Upper lobe of right lung (tissue), 1 donor: ENCODE measurements at regions not wholly inside any gene's neighbourhood (a gene's known extent, or its start where the extent isn't known, plus 50 kb on each side); places are given as distances from the start of the nearest gene placed in this dataset.

ENCODE experiments used
- ATAC-seq: fragments of 200-7000 bp; cut with Tn5 transposase; one replicate; pipeline ENCODE4 v1.9.1; 2020; ENCODE audit warnings: mild to moderate bottlenecking, moderate library complexity
- DNase-seq: peaks from one replicate; pipeline ENCODE4 v3.0.0-alpha.2; 2020
- H3K27ac ChIP-seq: fragments of 200-600 bp; one replicate; pipeline ENCODE4 v1.8.0; 2022
- H3K27me3 ChIP-seq: fragments of 200-600 bp; one replicate; pipeline ENCODE4 v1.8.0; 2022; ENCODE audit warnings: mild to moderate bottlenecking
- H3K36me3 ChIP-seq: fragments of 200-600 bp; one replicate; pipeline ENCODE4 v1.8.0; 2022
- H3K4me1 ChIP-seq: fragments of 200-600 bp; one replicate; pipeline ENCODE4 v1.8.0; 2022
- H3K4me3 ChIP-seq: fragments of 200-600 bp; one replicate; pipeline ENCODE4 v1.8.0; 2022; ENCODE audit warnings: mild to moderate bottlenecking
- H3K9me3 ChIP-seq: fragments of 200-600 bp; one replicate; pipeline ENCODE4 v1.8.0; 2022
- CTCF ChIP-seq: fragments of 200-600 bp; IDR thresholded peaks from one replicate; pipeline ENCODE4 v1.8.0; 2022; ENCODE audit warnings: antibody characterized with exemption
- intact Hi-C: fragments of 100-400 bp; cut with DNase I; formaldehyde crosslinking; loops from one replicate; pipeline ENCODE4 v1.11.0; 2022
- donor health status: DM: no; HTN: yes; CAD: no; lungs with severe emphysema.

DNA sequence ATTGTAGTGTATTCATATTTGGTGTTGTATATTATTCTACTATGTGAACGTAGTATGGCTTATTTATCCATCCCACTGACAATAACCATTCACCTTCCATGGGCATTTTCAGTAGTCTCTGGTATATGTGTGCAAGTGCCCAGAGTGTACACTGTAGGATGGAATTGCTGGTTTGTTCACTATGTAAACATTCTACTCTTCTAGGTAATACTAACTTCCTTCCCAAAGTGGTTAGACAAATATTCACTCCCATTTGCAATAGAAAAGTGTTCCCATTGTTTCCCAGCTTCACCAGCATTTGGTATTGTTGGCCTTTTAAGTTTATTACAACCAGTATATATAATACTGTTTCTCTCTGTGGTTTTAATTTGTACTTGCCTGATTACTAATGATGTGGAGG is 153.7 kb downstream of the C7orf25 start:
- intact Hi-C loops = no loop called here
- ATAC-seq (no peak), DNase-seq (no peak)
- Histone ChIP-seq H3K27me3 (no peaks in the 10 kb centered on the region), H3K4me3 (no peak overlapping the region), H3K9me3 (no peaks in the 10 kb centered on the region), H3K27ac (no peak overlapping the region), H3K4me1 (no peaks in the 10 kb centered on the region), H3K36me3 (no peaks in the 10 kb centered on the region)
- TF ChIP-seq CTCF = no peak

DNA sequence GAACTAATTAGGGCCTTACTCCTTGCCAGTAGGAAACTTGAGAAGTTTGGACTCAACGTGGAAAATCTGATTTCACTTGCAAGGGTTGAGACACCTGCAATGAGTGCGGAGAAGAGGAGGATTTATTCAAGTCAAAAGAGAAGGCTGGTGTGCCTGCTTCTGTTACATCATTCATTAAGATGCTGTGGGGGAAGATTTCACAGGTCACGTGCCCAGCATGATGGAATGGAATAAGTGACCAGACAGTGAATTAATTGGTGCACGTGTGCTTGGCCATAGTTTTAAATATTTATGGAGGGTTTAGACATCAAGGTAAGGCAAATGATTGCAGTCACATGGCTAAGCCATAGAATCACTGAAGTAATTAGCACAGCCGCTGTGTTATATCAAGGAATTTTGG is 155.0 kb downstream of the C7orf25 start:
- Histone ChIP-seq H3K36me3 (no peaks in the 10 kb centered on the region), H3K27me3 (no peaks in the 10 kb centered on the region), H3K27ac (no peak overlapping the region), H3K4me3 (no peak overlapping the region), H3K9me3 (no peaks in the 10 kb centered on the region), H3K4me1 (no peaks in the 10 kb centered on the region)
- intact Hi-C loops = no loop called here
- no peak for DNase-seq
- ATAC-seq = no peak
- no peak for TF ChIP-seq CTCF

DNA sequence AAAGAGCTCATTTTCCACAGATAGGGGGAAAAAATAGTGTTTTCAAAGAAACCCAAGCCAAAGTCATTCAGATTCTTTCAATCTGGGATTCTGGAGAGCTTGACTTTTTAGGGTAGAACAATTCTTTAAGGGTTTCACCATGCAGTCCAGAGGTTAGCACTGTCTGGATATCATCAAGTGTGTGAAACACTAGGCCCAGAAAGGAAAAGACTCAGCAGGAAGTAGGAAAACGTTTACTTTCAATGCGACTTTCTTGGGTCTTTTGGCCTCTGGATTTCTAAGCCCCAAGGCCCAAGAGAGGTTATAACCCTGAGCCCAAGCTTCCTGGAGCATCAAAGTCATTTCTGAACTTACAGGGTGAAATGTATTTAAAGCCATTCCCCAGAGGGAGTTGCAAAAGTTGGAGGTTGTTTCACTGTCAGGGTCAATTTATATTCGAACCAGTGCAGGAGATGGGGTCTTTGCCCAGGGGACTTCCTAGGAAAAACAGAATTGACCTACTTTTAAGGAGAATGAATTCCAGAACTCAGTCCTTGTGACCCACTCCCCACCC is 158.0 kb downstream of the C7orf25 start:
- H3K4me3 ChIP-seq = no peak overlapping the region
- DNase-seq (no peak), ATAC-seq (no peak)
- no peaks in the 10 kb centered on the region for H3K36me3 ChIP-seq
- H3K27ac ChIP-seq = no peak overlapping the region
- no peak for TF ChIP-seq CTCF
- H3K27me3 ChIP-seq = no peaks in the 10 kb centered on the region
- intact Hi-C loops = no loop called here
- H3K9me3 ChIP-seq = no peaks in the 10 kb centered on the region
- H3K4me1 ChIP-seq = no peaks in the 10 kb centered on the region

DNA sequence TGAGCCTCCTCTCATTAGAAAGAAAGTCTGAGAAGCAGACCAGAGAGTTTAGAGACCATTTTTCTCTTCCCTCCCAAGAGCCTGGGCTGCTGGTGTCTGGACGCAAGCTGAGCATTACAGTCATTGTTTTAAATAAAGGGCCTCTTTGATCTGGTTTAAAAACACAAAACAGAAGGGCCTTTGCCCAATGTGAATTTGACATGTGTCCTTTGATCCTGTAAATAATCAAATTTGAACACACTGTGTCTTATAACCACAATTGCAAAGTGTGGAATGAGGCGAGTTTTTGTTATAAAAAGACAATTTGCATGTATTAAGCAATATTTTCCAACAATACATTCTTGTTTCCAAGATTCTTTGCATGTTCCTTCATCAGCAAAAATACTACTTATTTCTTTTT is 158.5 kb downstream of the C7orf25 start:
- no peak for TF ChIP-seq CTCF
- ATAC-seq (no peak), DNase-seq (no peak)
- no peaks in the 10 kb centered on the region for H3K36me3 ChIP-seq
- intact Hi-C loops = no loop called here
- no peaks in the 10 kb centered on the region for H3K27me3 ChIP-seq
- H3K9me3 ChIP-seq = no peaks in the 10 kb centered on the region
- H3K4me1 ChIP-seq = no peaks in the 10 kb centered on the region
- H3K4me3 ChIP-seq = no peak overlapping the region
- H3K27ac ChIP-seq = no peak overlapping the region

GRCh38 chr7:42750172-42750571 is 161.7 kb downstream of the C7orf25 start:
- no peaks in the 10 kb centered on the region for H3K9me3 ChIP-seq
- ATAC-seq (no peak), DNase-seq (no peak)
- no peak for TF ChIP-seq CTCF
- H3K36me3 ChIP-seq = no peaks in the 10 kb centered on the region
- H3K27me3 ChIP-seq = no peaks in the 10 kb centered on the region
- intact Hi-C loops = no loop called here
- H3K4me1 ChIP-seq = no peaks in the 10 kb centered on the region
- H3K27ac ChIP-seq = no peak overlapping the region
- H3K4me3 ChIP-seq = no peak overlapping the region

GRCh38 chr7:42747044-42747443 is 164.8 kb downstream of the C7orf25 start:
- Histone ChIP-seq H3K4me3 (no peak overlapping the region), H3K9me3 (no peaks in the 10 kb centered on the region), H3K27me3 (no peaks in the 10 kb centered on the region), H3K4me1 (no peaks in the 10 kb centered on the region), H3K36me3 (no peaks in the 10 kb centered on the region), H3K27ac (no peak overlapping the region)
- intact Hi-C loops = no loop called here
- no peak for ATAC-seq
- no peak for TF ChIP-seq CTCF
- DNase-seq = no peak
